ENCODE measurements at regions not wholly inside any gene's neighbourhood (a gene's known extent, or its start where the extent isn't known, plus 50 kb on each side); places are given as distances from the start of the nearest gene placed in this dataset.

GRCh38 chr4:41465146-41465761 is 72.7 kb upstream of the LIMCH1 start:
- H3K27ac ChIP-seq: no peak overlapping the region
- TF ChIP-seq ZFX (IDR thresholded peaks at IDR 0.05; ENCODE audit: borderline replicate concordance) (no peak), CTCF (IDR thresholded peaks at IDR 0.05) (no peak)

- H3K27ac ChIP-seq: no peak overlapping the region
- TF ChIP-seq CTCF (IDR thresholded peaks at IDR 0.05): no peak
- no peak for TF ChIP-seq ZFX (IDR thresholded peaks at IDR 0.05; ENCODE audit: borderline replicate concordance)
These were observed 71.7 kb upstream of the LIMCH1 start for GRCh38 chr4:41466249-41466648.

GRCh38 chr4:41468122-41468521 is 69.8 kb upstream of the LIMCH1 start:
- TF ChIP-seq CTCF (IDR thresholded peaks at IDR 0.05) (no peak), ZFX (IDR thresholded peaks at IDR 0.05; ENCODE audit: borderline replicate concordance) (no peak)
- no peak overlapping the region for H3K27ac ChIP-seq

GRCh38 chr4:41471126-41472071 is 66.6 kb upstream of the LIMCH1 start:
- no peak overlapping the region for H3K27ac ChIP-seq
- no peak for TF ChIP-seq ZFX (IDR thresholded peaks at IDR 0.05; ENCODE audit: borderline replicate concordance)
- TF ChIP-seq CTCF (IDR thresholded peaks at IDR 0.05): no peak

GRCh38 chr4:41472081-41472480 is 65.9 kb upstream of the LIMCH1 start:
- H3K27ac ChIP-seq: no peak overlapping the region
- TF ChIP-seq ZFX (IDR thresholded peaks at IDR 0.05; ENCODE audit: borderline replicate concordance) (no peak), CTCF (IDR thresholded peaks at IDR 0.05) (no peak)

GRCh38 chr4:41473176-41473575 is 64.8 kb upstream of the LIMCH1 start:
- no peak overlapping the region for H3K27ac ChIP-seq
- TF ChIP-seq ZFX (IDR thresholded peaks at IDR 0.05; ENCODE audit: borderline replicate concordance): no peak
- no peak for TF ChIP-seq CTCF (IDR thresholded peaks at IDR 0.05)

GRCh38 chr4:41475402-41475801 is 62.6 kb upstream of the LIMCH1 start:
- H3K27ac ChIP-seq: no peak overlapping the region
- TF ChIP-seq CTCF (IDR thresholded peaks at IDR 0.05): no peak
- TF ChIP-seq ZFX (IDR thresholded peaks at IDR 0.05; ENCODE audit: borderline replicate concordance): no peak
